A549 (cell line): ENCODE measurements at regions not wholly inside any gene's neighbourhood (a gene's known extent, or its start where the extent isn't known, plus 50 kb on each side); places are given as distances from the start of the nearest gene placed in this dataset.

ENCODE experiments used
- CEBPB ChIP-seq, 2 experiments: fragments of >200 bp in 1 of 2; sonication (Bioruptor Twin) in 1 of 2; formaldehyde crosslinking in 1 of 2; IDR thresholded peaks; 2 replicates each; pipeline ENCODE4 v1.6.1; 2012 to 2016
- MAFK ChIP-seq: fragments of 450-650 bp; IDR thresholded peaks from 2 replicates; pipeline ENCODE4 v1.6.1; 2014; ENCODE audit not compliant: partially characterized antibody
- NPAS2 ChIP-seq: fragments of 250-450 bp; sonication (Bioruptor Pico); IDR thresholded peaks from 2 replicates; pipeline ENCODE4 v1.8.0; 2022; ENCODE audit warnings: mild to moderate bottlenecking, moderate library complexity, borderline replicate concordance
- TF ChIP-seq, protein P1 (sequence below): fragments of >200 bp; sonication (Bioruptor Twin); formaldehyde crosslinking; IDR thresholded peaks from 3 replicates; pipeline ENCODE4 v1.5.1; 2016

DNA sequence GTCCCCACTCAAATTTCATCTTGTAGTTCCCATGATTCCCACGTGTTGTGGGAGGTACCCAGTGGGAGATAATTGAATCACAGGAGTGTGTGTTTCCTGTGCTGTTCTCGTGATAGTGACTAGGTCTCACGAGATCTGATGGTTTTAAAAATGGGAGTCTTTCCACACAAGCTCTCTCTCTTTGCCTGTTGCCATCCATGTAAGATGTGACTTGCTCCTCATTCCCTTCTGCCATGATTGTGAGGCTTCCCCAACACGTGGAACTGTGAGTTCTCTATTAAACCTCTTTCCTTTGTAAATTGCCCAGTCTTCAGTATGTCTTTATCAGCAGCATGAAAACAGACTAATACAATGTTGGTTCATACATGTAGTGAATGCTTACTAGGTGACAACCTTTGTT is 163.2 kb upstream of the PALMD start:
- TF ChIP-seq, protein P1, sequence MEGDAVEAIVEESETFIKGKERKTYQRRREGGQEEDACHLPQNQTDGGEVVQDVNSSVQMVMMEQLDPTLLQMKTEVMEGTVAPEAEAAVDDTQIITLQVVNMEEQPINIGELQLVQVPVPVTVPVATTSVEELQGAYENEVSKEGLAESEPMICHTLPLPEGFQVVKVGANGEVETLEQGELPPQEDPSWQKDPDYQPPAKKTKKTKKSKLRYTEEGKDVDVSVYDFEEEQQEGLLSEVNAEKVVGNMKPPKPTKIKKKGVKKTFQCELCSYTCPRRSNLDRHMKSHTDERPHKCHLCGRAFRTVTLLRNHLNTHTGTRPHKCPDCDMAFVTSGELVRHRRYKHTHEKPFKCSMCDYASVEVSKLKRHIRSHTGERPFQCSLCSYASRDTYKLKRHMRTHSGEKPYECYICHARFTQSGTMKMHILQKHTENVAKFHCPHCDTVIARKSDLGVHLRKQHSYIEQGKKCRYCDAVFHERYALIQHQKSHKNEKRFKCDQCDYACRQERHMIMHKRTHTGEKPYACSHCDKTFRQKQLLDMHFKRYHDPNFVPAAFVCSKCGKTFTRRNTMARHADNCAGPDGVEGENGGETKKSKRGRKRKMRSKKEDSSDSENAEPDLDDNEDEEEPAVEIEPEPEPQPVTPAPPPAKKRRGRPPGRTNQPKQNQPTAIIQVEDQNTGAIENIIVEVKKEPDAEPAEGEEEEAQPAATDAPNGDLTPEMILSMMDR: no peak
- TF ChIP-seq MAFK (no peak), CEBPB (IDR thresholded peaks at IDR 0.05) (no peak), NPAS2 (CRISPR knock-in tag) (no peak)
